ENCODE measurements at regions not wholly inside any gene's neighbourhood (a gene's known extent, or its start where the extent isn't known, plus 50 kb on each side); places are given as distances from the start of the nearest gene placed in this dataset.
A peak's percentile ranks its signal among the peaks of the same experiment; 100 is the strongest.

- Histone ChIP-seq H3K27me3 (replicated peaks in 1 of 4; ENCODE audit: control insufficient read depth in 3 of 4, extremely low read depth in 1 of 4, insufficient read depth in 3 of 4, low read length in 3 of 4) (no peaks in the 10 kb centered on the region), H3K23me2 (ENCODE audit: low read depth, low read length) (no peaks in the 10 kb centered on the region), H3K27ac (ENCODE audit: low read depth, low read length) (no peak overlapping the region), H3K18ac (ENCODE audit: extremely low read depth, low read length) (no peak overlapping the region), H3K14ac (ENCODE audit: insufficient read length) (no peak overlapping the region), H4K20me1 (replicated peaks in 1 of 2; ENCODE audit: control insufficient read depth in 1 of 2, insufficient read depth in 2 of 2, low read length in 2 of 2) (no peaks in the 10 kb centered on the region), H2AK5ac (ENCODE audit: low read depth, low read length) (no peak overlapping the region), H2BK12ac (ENCODE audit: low read depth, low read length) (no peak overlapping the region), H2BK5ac (ENCODE audit: low read depth, low read length) (no peak overlapping the region), H2BK20ac (ENCODE audit: low read length) (no peak overlapping the region), H3K36me3 (ENCODE audit: control insufficient read depth in 2 of 4, insufficient read depth in 4 of 4, low read length in 3 of 4) (no peaks in the 10 kb centered on the region), H3K56ac (replicated peaks; ENCODE audit: insufficient read length, low read depth, low read length) (no peak overlapping the region), H3K4ac (replicated peaks; ENCODE audit: insufficient read length, low read depth, low read length) (no peak overlapping the region), H3K4me3 (ENCODE audit: extremely low read depth in 1 of 4, insufficient read depth in 2 of 4, low read depth in 3 of 4, low read length in 4 of 4) (no peak overlapping the region), H3K23ac (ENCODE audit: insufficient read length) (no peak overlapping the region), H4K91ac (replicated peaks; ENCODE audit: insufficient read length, low read length) (no peak overlapping the region), H3K4me1 (replicated peaks in 1 of 4; ENCODE audit: control insufficient read depth in 3 of 4, insufficient read depth in 4 of 4, low read length in 3 of 4) (no peaks in the 10 kb centered on the region), H3K4me2 (ENCODE audit: insufficient read depth in 1 of 2, low read depth in 2 of 2, low read length in 2 of 2) (no peak overlapping the region), H2BK120ac (replicated peaks; ENCODE audit: low read depth, low read length) (no peak overlapping the region), H4K5ac (ENCODE audit: insufficient read length, low read depth, low read length) (no peak overlapping the region), H3K9ac (replicated peaks in 1 of 4; ENCODE audit: extremely low read depth in 1 of 4, low read depth in 3 of 4, low read length in 3 of 4) (no peak overlapping the region), H2AFZ (ENCODE audit: low read length) (no peak overlapping the region), H3K9me3 (ENCODE audit: insufficient read depth in 2 of 2, low read depth in 1 of 2, low read length in 1 of 2) (no peaks in the 10 kb centered on the region), H3K79me2 (ENCODE audit: control insufficient read depth in 1 of 2, insufficient read depth in 2 of 2, low read length in 2 of 2) (no peaks in the 10 kb centered on the region), H4K8ac (ENCODE audit: extremely low read depth, insufficient read depth, low read length) (no peak overlapping the region), H2BK15ac (ENCODE audit: low read length) (no peak overlapping the region), H3K79me1 (ENCODE audit: low read depth, low read length) (no peaks in the 10 kb centered on the region)
- ChIA-PET POLR2A (ENCODE audit: partially characterized antibody) (no interaction called here), CTCF (ENCODE audit: partially characterized antibody) (no interaction called here)
- DNase-seq (ENCODE audit: low read depth in 1 of 2, low spot score in 2 of 2) (no peak), FAIRE-seq (no peak)
- no peak for TF ChIP-seq BRCA1 (IDR thresholded peaks at IDR 0.05; ENCODE audit: low read depth, low read length)
- peak; percentile 48; the same call in 1 of the 2 replicates for TF ChIP-seq MAFK (IDR thresholded peaks at IDR 0.05; ENCODE audit: low read depth, low read length)
- no peak for TF ChIP-seq PHF8 (conservative IDR thresholded peaks at IDR 0.05; ENCODE audit: low read depth, low read length)
These were observed 956.1 kb upstream of the EDIL3 start for GRCh38 chr5:85340790-85341189.

Measured in H1 (cell line).